IMR-90 (cell line): ENCODE measurements at regions not wholly inside any gene's neighbourhood (a gene's known extent, or its start where the extent isn't known, plus 50 kb on each side); places are given as distances from the start of the nearest gene placed in this dataset.

Experiments used
- ATAC-seq: fragments of 200-7000 bp; cut with Tn5 transposase; 2 replicates; pipeline ENCODE4 v1.9.1; 2020; ENCODE audit warnings: low read depth, mild to moderate bottlenecking, moderate library complexity
- BruUV-seq: library from RNA; stranded (reverse); fragments of 400-500 nt; replicated peaks from 2 replicates; lab custom pipeline; 2021; lab: Mats Ljungman, UMichigan
- CTCF ChIA-PET: fragments of 300-600 bp; formaldehyde crosslinking; extraction: SDS; loops from one replicate; lab custom pipeline; 2021; ENCODE audit warnings: antibody characterized with exemption; lab: Yijun Ruan, JAX
- POLR2A ChIA-PET: fragments of 300-600 bp; sonication (Branson Sonifier 250); formaldehyde crosslinking; loops from one replicate; lab custom pipeline; 2022; ENCODE audit warnings: antibody characterized with exemption; ENCODE audit not compliant: unreplicated experiment; lab: Charles Lee
- DNase-seq: peaks from one replicate; pipeline ENCODE4 v3.0.0; 2013
- H2AFZ ChIP-seq: replicated peaks from 2 replicates; pipeline ENCODE3; 2013; ENCODE audit warnings: low read length, mild to moderate bottlenecking; ENCODE audit not compliant: poor library complexity
- H2AK5ac ChIP-seq: 2 replicates; pipeline ENCODE4 v1.6.1; 2013; ENCODE audit warnings: low read depth, low read length, inconsistent platforms
- H2AK9ac ChIP-seq: replicated peaks from 2 replicates; pipeline ENCODE3; 2013; ENCODE audit warnings: mild to moderate bottlenecking, low read depth, low read length, moderate library complexity; ENCODE audit not compliant: poor library complexity
- H2BK120ac ChIP-seq: 2 replicates; pipeline ENCODE4 v1.6.1; 2013; ENCODE audit warnings: low read depth, low read length, inconsistent platforms
- H2BK15ac ChIP-seq: 3 replicates; pipeline ENCODE4 v1.6.1; 2013; ENCODE audit warnings: low read depth, low read length, inconsistent platforms
- H2BK20ac ChIP-seq: 2 replicates; pipeline ENCODE4 v1.6.1; 2013; ENCODE audit warnings: low read depth, mild to moderate bottlenecking, inconsistent platforms, low read length, moderate library complexity
- H2BK5ac ChIP-seq: 2 replicates; pipeline ENCODE4 v1.6.1; 2013; ENCODE audit warnings: mild to moderate bottlenecking, low read depth, low read length, inconsistent platforms; ENCODE audit not compliant: poor library complexity, severe bottlenecking
- H3K14ac ChIP-seq: replicated peaks from 2 replicates; pipeline ENCODE4 v1.6.1; 2013; ENCODE audit warnings: low read depth, low read length, inconsistent platforms
- H3K18ac ChIP-seq: 2 replicates; pipeline ENCODE4 v1.6.1; 2013; ENCODE audit warnings: low read depth, low read length, control low read depth
- H3K23ac ChIP-seq: 2 replicates; pipeline ENCODE4 v1.6.1; 2013; ENCODE audit warnings: low read depth, low read length, inconsistent platforms
- H3K27ac ChIP-seq: 2 replicates; pipeline ENCODE4 v1.5.1; 2013; ENCODE audit warnings: mild to moderate bottlenecking, control low read depth, low read length; ENCODE audit not compliant: insufficient read depth
- H3K27me3 ChIP-seq: 2 replicates; pipeline ENCODE4 v1.6.1; 2013; ENCODE audit warnings: low read length; ENCODE audit not compliant: control insufficient read depth, insufficient read depth
- H3K36me3 ChIP-seq: 2 replicates; pipeline ENCODE4 v1.6.1; 2013; ENCODE audit warnings: low read length, mixed read lengths; ENCODE audit not compliant: control insufficient read depth, insufficient read depth
- H3K4ac ChIP-seq: 2 replicates; pipeline ENCODE4 v1.6.1; 2013; ENCODE audit warnings: low read depth, low read length, inconsistent platforms
- H3K4me1 ChIP-seq: 2 replicates; pipeline ENCODE4 v1.6.1; 2013; ENCODE audit warnings: low read length, mixed read lengths; ENCODE audit not compliant: control insufficient read depth, insufficient read depth
- H3K4me2 ChIP-seq: 2 replicates; pipeline ENCODE4 v1.6.1; 2013; ENCODE audit warnings: low read depth, mild to moderate bottlenecking, control low read depth, low read length, moderate library complexity
- H3K4me3 ChIP-seq: 2 replicates; pipeline ENCODE4 v1.5.1; 2013; ENCODE audit warnings: low read depth, mild to moderate bottlenecking, control low read depth, low read length, moderate library complexity; ENCODE audit not compliant: insufficient read depth
- H3K56ac ChIP-seq: 2 replicates; pipeline ENCODE4 v1.6.1; 2013; ENCODE audit warnings: low read length, inconsistent platforms; ENCODE audit not compliant: insufficient read depth; ENCODE audit errors: extremely low read depth
- H3K79me1 ChIP-seq, 2 experiments: 2 replicates each; pipeline ENCODE4 v1.6.1; 2013; ENCODE audit warnings: low read length in 2 of 2, inconsistent platforms in 1 of 2, low read depth in 1 of 2
- H3K9ac ChIP-seq: 2 replicates; pipeline ENCODE4 v1.6.1; 2013; ENCODE audit warnings: low read depth, low read length, control low read depth
- H3K9me1 ChIP-seq: 2 replicates; pipeline ENCODE4 v1.6.1; 2013; ENCODE audit warnings: low read length, inconsistent platforms; ENCODE audit not compliant: insufficient read depth
- H3K9me3 ChIP-seq: 2 replicates; pipeline ENCODE4 v1.6.1; 2013; ENCODE audit warnings: low read length; ENCODE audit not compliant: control insufficient read depth, insufficient read depth
- H4K20me1 ChIP-seq: 2 replicates; pipeline ENCODE4 v1.6.1; 2013; ENCODE audit warnings: low read length, inconsistent platforms; ENCODE audit not compliant: insufficient read depth
- H4K5ac ChIP-seq: 2 replicates; pipeline ENCODE4 v1.6.1; 2013; ENCODE audit warnings: mild to moderate bottlenecking, low read depth, low read length, control low read depth
- H4K8ac ChIP-seq, 2 experiments: 2 replicates each; pipeline ENCODE4 v1.6.1; 2013; ENCODE audit warnings: low read depth in 2 of 2, low read length in 2 of 2, control low read depth in 1 of 2, inconsistent platforms in 1 of 2
- H4K91ac ChIP-seq: 2 replicates; pipeline ENCODE4 v1.6.1; 2013; ENCODE audit warnings: low read depth, low read length, inconsistent platforms; ENCODE audit not compliant: insufficient read depth
- CEBPB ChIP-seq: IDR thresholded peaks from 2 replicates; pipeline ENCODE4 v1.6.1; 2012; ENCODE audit warnings: low read depth, low read length, improper control_type of control experiment
- CHD1 ChIP-seq: IDR thresholded peaks from 2 replicates; pipeline ENCODE4 v1.6.1; 2012; ENCODE audit warnings: low read depth, low read length, improper control_type of control experiment
- ELK1 ChIP-seq: fragments of 150-350 bp; IDR thresholded peaks from 2 replicates; pipeline ENCODE4 v1.6.1; 2016; ENCODE audit warnings: low read depth, mild to moderate bottlenecking, low read length, moderate library complexity, borderline replicate concordance
- FOS ChIP-seq: fragments of 150-350 bp; IDR thresholded peaks from 2 replicates; pipeline ENCODE4 v1.6.1; 2016; ENCODE audit warnings: low read depth, low read length
- MAFK ChIP-seq: IDR thresholded peaks from 2 replicates; pipeline ENCODE4 v1.6.1; 2012; ENCODE audit warnings: low read depth, low read length, improper control_type of control experiment
- MAZ ChIP-seq: IDR thresholded peaks from 2 replicates; pipeline ENCODE4 v1.6.1; 2012; ENCODE audit warnings: low read depth, mild to moderate bottlenecking, low read length, improper control_type of control experiment, moderate library complexity, borderline replicate concordance
- MXI1 ChIP-seq: IDR thresholded peaks from 2 replicates; pipeline ENCODE4 v1.6.1; 2012; ENCODE audit warnings: low read depth, mild to moderate bottlenecking, low read length, moderate library complexity, borderline replicate concordance
- POLR2A ChIP-seq: IDR thresholded peaks from 2 replicates; pipeline ENCODE4 v1.6.1; 2012; ENCODE audit warnings: mild to moderate bottlenecking, low read depth, low read length
- RAD21 ChIP-seq: IDR thresholded peaks from 2 replicates; pipeline ENCODE4 v1.6.1; 2012; ENCODE audit warnings: low read length, improper control_type of control experiment
- RCOR1 ChIP-seq: IDR thresholded peaks from 2 replicates; pipeline ENCODE4 v1.6.1; 2012; ENCODE audit warnings: mild to moderate bottlenecking, low read length, improper control_type of control experiment; ENCODE audit not compliant: insufficient replicate concordance
- RFX5 ChIP-seq: IDR thresholded peaks from 2 replicates; pipeline ENCODE4 v1.8.0; 2012; ENCODE audit warnings: low read depth, mild to moderate bottlenecking, low read length, moderate library complexity
- USF2 ChIP-seq: fragments of 150-350 bp; IDR thresholded peaks from 2 replicates; pipeline ENCODE4 v1.6.1; 2017; ENCODE audit warnings: mild to moderate bottlenecking, antibody characterized with exemption, low read length, low read depth
- WGBS, 2 experiments: methylation state at CpG; one replicate each; pipeline versions ENCODE4 v1.1.5 to v1.1.7; 2013; ENCODE audit warnings: missing lambda C conversion rate in 2 of 2; ENCODE audit not compliant: insufficient read length in 1 of 2; ENCODE audit errors: extremely low coverage in 2 of 2; 5-methylcytosine and 5-hydroxymethylcytosine counted together
- dilution Hi-C: fragments of 300-500 bp; cut with HindIII; formaldehyde crosslinking; loops from one replicate; pipeline ENCODE4 v1.14.3; 2018; ENCODE audit warnings: low sequenced_read_pairs; ENCODE audit not compliant: unreplicated experiment
- in situ Hi-C: fragments of 300-500 bp; cut with MboI; formaldehyde crosslinking; loops from 3 replicates; pipeline ENCODE4 v1.14.3; 2019; ENCODE audit warnings: low sequenced_read_pairs, inconsistent platforms, mixed read lengths
- intact Hi-C: fragments of 100-400 bp; cut with micrococcal nuclease; formaldehyde crosslinking; loops from 2 replicates; pipeline ENCODE4 v1.10.0; 2022

GRCh38 chr11:4197112-4197511 lies 102.5 kb downstream of the RRM1 start:
- H4K91ac ChIP-seq = no peak overlapping the region
- H3K56ac ChIP-seq = no peak overlapping the region
- TF ChIP-seq CHD1 = no peak
- TF ChIP-seq RCOR1 = no peak
- no peak for TF ChIP-seq FOS
- TF ChIP-seq MXI1 = no peak
- no peak for TF ChIP-seq POLR2A
- TF ChIP-seq RFX5 = no peak
- no peak for TF ChIP-seq CEBPB
- TF ChIP-seq USF2 = no peak
- TF ChIP-seq RAD21 = no peak
- no peak for TF ChIP-seq ELK1
- no peak for TF ChIP-seq MAFK
- TF ChIP-seq MAZ = no peak
- no peak overlapping the region for H2AK5ac ChIP-seq
- H3K4me3 ChIP-seq = no peak overlapping the region
- no peak for DNase-seq
- ChIA-PET CTCF (interaction anchor here (1.4 kb wide), 1 partner anchor 10 kb away, joined by 4 read pairs; no protein-coding TSS in a partner anchor), POLR2A (no interaction called here)
- intact Hi-C loops (no loop called here), dilution Hi-C loops (no loop called here), in situ Hi-C loops (no loop called here)
- no peak overlapping the region for H4K5ac ChIP-seq
- H3K4ac ChIP-seq = no peak overlapping the region
- no peak for ATAC-seq
- H2BK20ac ChIP-seq = no peak overlapping the region
- H3K9me1 ChIP-seq = no peaks in the 10 kb centered on the region
- no TSS peak for BruUV-seq
- H3K9ac ChIP-seq = no peak overlapping the region
- no peaks in the 10 kb centered on the region for H3K4me1 ChIP-seq
- no peak overlapping the region for H4K8ac ChIP-seq
- no CpG with 5 or more reads among the region's 2 CpGs for whole genome bisulfite sequencing, 2 experiments
- H2BK5ac ChIP-seq = no peak overlapping the region
- H2AK9ac ChIP-seq = no peak overlapping the region
- no peak overlapping the region for H2BK15ac ChIP-seq
- no peak overlapping the region for H3K14ac ChIP-seq
- no peak overlapping the region for H2BK120ac ChIP-seq
- no peak overlapping the region for H3K18ac ChIP-seq
- no peaks in the 10 kb centered on the region for H3K36me3 ChIP-seq
- H3K9me3 ChIP-seq = no peaks in the 10 kb centered on the region
- H3K79me1 ChIP-seq = no peaks in the 10 kb centered on the region
- no peak overlapping the region for H2AFZ ChIP-seq
- no peak overlapping the region for H3K4me2 ChIP-seq
- no peaks in the 10 kb centered on the region for H4K20me1 ChIP-seq
- no peaks in the 10 kb centered on the region; the same call in 1 of the 2 replicates for H3K27me3 ChIP-seq
- no peak overlapping the region for H3K23ac ChIP-seq
- H3K27ac ChIP-seq = no peak overlapping the region
